Omental fat pad (tissue), 3 donors: ENCODE measurements at regions not wholly inside any gene's neighbourhood (a gene's known extent, or its start where the extent isn't known, plus 50 kb on each side); places are given as distances from the start of the nearest gene placed in this dataset.

Experiments used
- ATAC-seq: fragments of 150-250 bp; one replicate; pipeline ENCODE4 v1.9.1; 2016; ENCODE audit warnings: mild to moderate bottlenecking, moderate library complexity; ENCODE audit not compliant: low FRiP score
- DNase-seq: peaks from one replicate; pipeline ENCODE4 v3.0.0-alpha.2; 2019; ENCODE audit warnings: low spot score
- TF ChIP-seq, protein P1 (sequence below), 3 donors: fragments of 450-650 bp; IDR thresholded peaks; one replicate each; pipeline ENCODE4 v1.5.1; 2016 to 2017; ENCODE audit warnings: antibody characterized with exemption in 3 of 3, mild to moderate bottlenecking in 3 of 3, moderate library complexity in 2 of 3

DNA sequence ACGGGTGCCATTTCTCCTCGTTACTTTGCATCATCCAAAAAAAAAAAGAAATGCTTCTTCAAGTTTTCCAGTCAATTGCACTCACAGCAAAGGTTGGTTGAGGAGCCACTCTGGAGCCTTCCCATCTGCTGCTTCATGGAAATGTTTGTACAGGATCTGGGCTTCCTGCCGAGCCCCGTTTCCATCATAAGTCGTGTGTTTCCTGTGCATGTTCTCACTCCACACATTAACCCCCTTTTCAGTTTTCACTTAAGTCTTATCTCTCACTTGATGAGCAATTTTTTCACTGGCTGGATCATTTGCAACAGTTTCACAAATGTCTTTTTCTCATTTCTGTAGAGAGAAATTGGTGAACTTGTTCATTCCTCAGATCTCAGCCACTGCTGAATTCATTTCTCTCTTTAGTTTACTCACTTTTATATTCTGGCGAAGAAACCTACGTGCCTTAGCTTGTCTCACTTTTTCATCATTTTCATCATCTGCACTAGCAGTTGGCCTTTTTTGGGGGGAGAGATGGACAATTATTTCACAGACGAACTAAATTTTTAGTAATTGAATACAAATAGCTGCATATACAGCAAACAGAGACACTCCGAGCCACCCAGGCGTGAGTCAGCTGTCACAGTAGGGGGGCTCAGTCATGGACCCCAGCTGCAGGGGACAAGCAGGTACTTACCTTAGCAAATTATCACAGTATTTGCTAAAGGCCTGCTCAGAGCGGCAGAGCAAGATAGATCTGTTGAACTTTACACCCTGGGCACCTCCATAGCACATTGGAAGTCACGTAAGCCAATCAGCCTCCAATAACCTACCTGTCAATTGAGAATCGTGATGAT, 750.8 kb upstream of the ID2 start:
- no peak for ATAC-seq
- TF ChIP-seq, protein P1, sequence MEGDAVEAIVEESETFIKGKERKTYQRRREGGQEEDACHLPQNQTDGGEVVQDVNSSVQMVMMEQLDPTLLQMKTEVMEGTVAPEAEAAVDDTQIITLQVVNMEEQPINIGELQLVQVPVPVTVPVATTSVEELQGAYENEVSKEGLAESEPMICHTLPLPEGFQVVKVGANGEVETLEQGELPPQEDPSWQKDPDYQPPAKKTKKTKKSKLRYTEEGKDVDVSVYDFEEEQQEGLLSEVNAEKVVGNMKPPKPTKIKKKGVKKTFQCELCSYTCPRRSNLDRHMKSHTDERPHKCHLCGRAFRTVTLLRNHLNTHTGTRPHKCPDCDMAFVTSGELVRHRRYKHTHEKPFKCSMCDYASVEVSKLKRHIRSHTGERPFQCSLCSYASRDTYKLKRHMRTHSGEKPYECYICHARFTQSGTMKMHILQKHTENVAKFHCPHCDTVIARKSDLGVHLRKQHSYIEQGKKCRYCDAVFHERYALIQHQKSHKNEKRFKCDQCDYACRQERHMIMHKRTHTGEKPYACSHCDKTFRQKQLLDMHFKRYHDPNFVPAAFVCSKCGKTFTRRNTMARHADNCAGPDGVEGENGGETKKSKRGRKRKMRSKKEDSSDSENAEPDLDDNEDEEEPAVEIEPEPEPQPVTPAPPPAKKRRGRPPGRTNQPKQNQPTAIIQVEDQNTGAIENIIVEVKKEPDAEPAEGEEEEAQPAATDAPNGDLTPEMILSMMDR (IDR thresholded peaks at IDR 0.05): no peak
- DNase-seq: no peak

DNA sequence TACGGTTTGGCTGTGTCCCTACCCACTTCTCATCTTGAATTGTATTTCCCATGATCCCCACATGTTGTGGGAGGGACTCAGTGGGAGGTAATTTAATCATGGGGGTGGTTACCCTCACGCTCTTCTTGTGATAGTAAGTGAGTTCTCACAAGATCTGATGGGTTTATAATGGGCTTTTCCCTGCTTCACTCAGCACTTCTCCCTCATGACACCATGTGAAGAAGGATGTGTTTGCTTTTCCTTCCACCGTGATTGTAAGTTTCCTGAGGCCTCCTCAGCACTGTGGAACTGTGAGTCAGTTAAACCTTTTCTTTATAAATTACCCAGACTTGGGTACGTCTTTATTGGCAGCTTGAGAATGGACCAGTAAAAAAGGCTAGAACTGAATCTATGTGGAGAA, 750.0 kb upstream of the ID2 start:
- no peak for ATAC-seq
- TF ChIP-seq, protein P1 (IDR thresholded peaks at IDR 0.05): no peak
- DNase-seq: no peak

- ATAC-seq: no peak
- TF ChIP-seq, protein P1 (IDR thresholded peaks at IDR 0.05): no peak
- DNase-seq: no peak
These were observed 748.2 kb upstream of the ID2 start for GRCh38 chr2:7933672-7934071.

DNA sequence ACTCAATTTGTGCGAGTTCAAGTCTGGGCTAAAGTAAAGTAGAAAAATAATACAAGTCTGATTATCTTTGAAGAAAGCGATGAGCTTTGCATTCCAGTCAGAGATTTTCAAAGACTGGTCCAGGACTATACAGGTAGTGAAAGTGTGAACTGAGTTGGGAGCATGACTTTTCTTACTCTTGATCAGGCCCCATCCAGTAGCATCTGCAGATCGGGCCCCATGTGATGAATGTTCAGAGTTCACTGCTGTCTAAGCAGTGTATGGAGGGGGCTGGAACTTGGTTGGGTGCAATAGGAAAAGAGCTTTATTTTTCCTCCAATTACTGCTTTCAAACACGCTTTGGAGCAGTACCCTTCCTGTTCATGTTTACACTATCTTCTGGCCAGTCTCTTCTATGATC, 747.4 kb upstream of the ID2 start:
- no peak for DNase-seq
- no peak for ATAC-seq
- TF ChIP-seq, protein P1 (IDR thresholded peaks at IDR 0.05): no peak

GRCh38 chr2:7937082-7937481, 744.8 kb upstream of the ID2 start:
- ATAC-seq (no peak), DNase-seq (no peak)
- TF ChIP-seq, protein P1 (IDR thresholded peaks at IDR 0.05): no peak

DNA sequence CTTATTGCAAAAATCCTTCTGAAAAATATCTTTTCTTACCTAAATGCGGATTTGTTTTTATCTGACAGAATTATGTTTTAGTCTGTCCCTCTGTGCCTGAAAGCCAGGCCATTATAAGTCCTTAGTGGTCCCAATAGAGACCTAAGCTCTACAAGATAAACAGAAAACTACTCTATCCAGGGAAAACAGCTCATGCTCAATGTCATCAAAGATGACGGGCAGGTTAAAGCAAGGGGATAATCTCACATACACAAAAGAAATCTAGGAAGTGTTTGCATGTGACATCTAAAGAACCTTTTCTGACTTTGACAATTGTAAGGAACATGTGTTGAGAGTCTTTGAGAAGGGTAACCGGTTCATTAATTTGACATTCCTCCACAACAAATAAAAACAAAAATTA, 741.1 kb upstream of the ID2 start:
- TF ChIP-seq, protein P1 (IDR thresholded peaks at IDR 0.05): no peak
- no peak for ATAC-seq
- DNase-seq: no peak

DNA sequence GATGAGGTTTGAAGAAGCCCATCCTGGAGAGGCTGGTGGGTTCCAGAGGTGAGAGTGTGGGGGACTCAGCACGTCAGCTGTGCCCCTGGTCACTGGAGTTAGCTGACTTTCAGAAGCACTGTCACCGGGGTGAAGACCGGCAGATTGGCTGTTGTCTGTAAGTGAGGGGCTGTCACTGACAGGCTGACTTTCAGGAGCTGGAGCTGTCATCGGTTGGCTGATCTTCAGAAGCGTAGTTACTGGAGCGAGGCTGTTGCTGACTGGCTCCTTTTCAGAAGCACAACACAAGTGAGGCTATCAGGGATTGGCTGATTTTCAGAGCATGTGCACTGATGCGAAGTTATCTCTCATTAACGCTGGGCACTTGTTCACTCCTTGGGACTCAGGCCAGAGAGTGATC, 738.4 kb upstream of the ID2 start:
- ATAC-seq (no peak), DNase-seq (no peak)
- TF ChIP-seq, protein P1 (IDR thresholded peaks at IDR 0.05): no peak
